Natural killer cell (primary cell): ENCODE measurements at regions not wholly inside any gene's neighbourhood (a gene's known extent, or its start where the extent isn't known, plus 50 kb on each side); places are given as distances from the start of the nearest gene placed in this dataset.

Source experiments
- ATAC-seq, 3 donors: fragments of 150-1000 bp in 2 of 3; fragments of 200-7000 bp in 1 of 3; cut with Tn5 transposase; 1 replicate in 1 of 3; 2 replicates in 2 of 3; pipeline ENCODE4 v1.10.0; 2021; ENCODE audit warnings: mild to moderate bottlenecking in 2 of 3, moderate library complexity in 2 of 3
- DNase-seq, 2 donors: peaks; one replicate each; pipeline versions ENCODE4 v3.0.0 to v3.0.0-alpha.2; 2013 to 2021; ENCODE audit warnings: mixed read lengths in 1 of 2
- H3K27ac ChIP-seq: one replicate; pipeline ENCODE4 v1.5.1; 2013; ENCODE audit warnings: mild to moderate bottlenecking, low read length
- H3K27me3 ChIP-seq: one replicate; pipeline ENCODE4 v1.6.1; 2013; ENCODE audit warnings: low read length; ENCODE audit not compliant: control insufficient read depth, insufficient read depth
- H3K36me3 ChIP-seq: one replicate; pipeline ENCODE4 v1.6.1; 2013; ENCODE audit warnings: low read length; ENCODE audit not compliant: control insufficient read depth, insufficient read depth
- H3K4me1 ChIP-seq: one replicate; pipeline ENCODE4 v1.6.1; 2013; ENCODE audit warnings: low read length; ENCODE audit not compliant: control insufficient read depth, insufficient read depth
- H3K4me3 ChIP-seq: one replicate; pipeline ENCODE4 v1.5.1; 2013; ENCODE audit warnings: low read length
- H3K9me3 ChIP-seq: one replicate; pipeline ENCODE4 v1.6.1; 2013; ENCODE audit warnings: low read length; ENCODE audit not compliant: control insufficient read depth, insufficient read depth
- H3K27ac Mint-ChIP-seq, 2 donors: one replicate each; pipeline ENCODE4 v1.8.0; 2022; ENCODE audit warnings: mild to moderate bottlenecking in 2 of 2, mixed read lengths in 2 of 2, moderate library complexity in 1 of 2
- H3K27me3 Mint-ChIP-seq, 2 donors: one replicate each; pipeline ENCODE4 v1.8.0; 2022; ENCODE audit warnings: low read depth in 2 of 2, mixed read lengths in 2 of 2
- H3K36me3 Mint-ChIP-seq: one replicate; pipeline ENCODE4 v1.8.0; 2022; ENCODE audit warnings: mixed read lengths
- H3K4me1 Mint-ChIP-seq, 2 donors: one replicate each; pipeline ENCODE4 v1.8.0; 2022; ENCODE audit warnings: mixed read lengths in 2 of 2
- H3K4me3 Mint-ChIP-seq: one replicate; pipeline ENCODE4 v1.8.0; 2022; ENCODE audit warnings: mild to moderate bottlenecking, moderate library complexity, mixed read lengths
- H3K9me3 Mint-ChIP-seq, 2 donors: one replicate each; pipeline ENCODE4 v1.8.0; 2022; ENCODE audit warnings: mixed read lengths in 2 of 2
- WGBS: methylation state at CpG from one replicate; pipeline ENCODE4 v1.1.7; 2013; ENCODE audit warnings: missing lambda C conversion rate; ENCODE audit not compliant: insufficient coverage; 5-methylcytosine and 5-hydroxymethylcytosine counted together
- intact Hi-C: fragments of 100-400 bp; cut with micrococcal nuclease; formaldehyde crosslinking; loops from one replicate; pipeline ENCODE4 v1.14.2; 2022
- TF ChIP-seq, protein P1 (sequence below): fragments of 200-600 bp; IDR thresholded peaks from one replicate; pipeline ENCODE4 v1.8.0; 2022; ENCODE audit warnings: antibody characterized with exemption

GRCh38 chr2:18047896-18048657 is 169.6 kb downstream of the KCNS3 start:
- no peaks in the 10 kb centered on the region for H3K27me3 ChIP-seq
- Mint-ChIP-seq H3K27me3 (no peaks in the 10 kb centered on the region), H3K27ac (no peak overlapping the region), H3K36me3 (no peaks in the 10 kb centered on the region), H3K9me3 (peaks cover 4 to 6% of the 10 kb centered on the region in 2 donors), H3K4me3 (no peak overlapping the region), H3K4me1 (no peaks in the 10 kb centered on the region)
- H3K4me1 ChIP-seq, result no peaks in the 10 kb centered on the region
- ATAC-seq, result no peak
- 83% methylated on average over 8 of the region's 10 CpGs for WGBS
- TF ChIP-seq, protein P1, sequence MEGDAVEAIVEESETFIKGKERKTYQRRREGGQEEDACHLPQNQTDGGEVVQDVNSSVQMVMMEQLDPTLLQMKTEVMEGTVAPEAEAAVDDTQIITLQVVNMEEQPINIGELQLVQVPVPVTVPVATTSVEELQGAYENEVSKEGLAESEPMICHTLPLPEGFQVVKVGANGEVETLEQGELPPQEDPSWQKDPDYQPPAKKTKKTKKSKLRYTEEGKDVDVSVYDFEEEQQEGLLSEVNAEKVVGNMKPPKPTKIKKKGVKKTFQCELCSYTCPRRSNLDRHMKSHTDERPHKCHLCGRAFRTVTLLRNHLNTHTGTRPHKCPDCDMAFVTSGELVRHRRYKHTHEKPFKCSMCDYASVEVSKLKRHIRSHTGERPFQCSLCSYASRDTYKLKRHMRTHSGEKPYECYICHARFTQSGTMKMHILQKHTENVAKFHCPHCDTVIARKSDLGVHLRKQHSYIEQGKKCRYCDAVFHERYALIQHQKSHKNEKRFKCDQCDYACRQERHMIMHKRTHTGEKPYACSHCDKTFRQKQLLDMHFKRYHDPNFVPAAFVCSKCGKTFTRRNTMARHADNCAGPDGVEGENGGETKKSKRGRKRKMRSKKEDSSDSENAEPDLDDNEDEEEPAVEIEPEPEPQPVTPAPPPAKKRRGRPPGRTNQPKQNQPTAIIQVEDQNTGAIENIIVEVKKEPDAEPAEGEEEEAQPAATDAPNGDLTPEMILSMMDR, result no peak
- H3K27ac ChIP-seq, result no peak overlapping the region
- intact Hi-C loops, result no loop called here
- no peaks in the 10 kb centered on the region for H3K9me3 ChIP-seq
- no peak for DNase-seq
- H3K36me3 ChIP-seq, result no peaks in the 10 kb centered on the region
- no peak overlapping the region for H3K4me3 ChIP-seq

- Mint-ChIP-seq H3K4me1 (no peaks in the 10 kb centered on the region), H3K27ac (no peak overlapping the region), H3K27me3 (no peaks in the 10 kb centered on the region), H3K4me3 (no peak overlapping the region), H3K36me3 (no peaks in the 10 kb centered on the region), H3K9me3 (peaks cover 4 to 6% of the 10 kb centered on the region in 2 donors)
- DNase-seq, result no peak
- TF ChIP-seq, protein P1, result no peak
- Histone ChIP-seq H3K36me3 (no peaks in the 10 kb centered on the region), H3K9me3 (no peaks in the 10 kb centered on the region), H3K27me3 (no peaks in the 10 kb centered on the region), H3K4me1 (no peaks in the 10 kb centered on the region), H3K4me3 (no peak overlapping the region), H3K27ac (no peak overlapping the region)
- intact Hi-C loops, result no loop called here
- ATAC-seq, result no peak
- 79% methylated on average over 4 of the region's 4 CpGs for WGBS
Observed at GRCh38 chr2:18047213-18047611, 168.7 kb downstream of the KCNS3 start.

GRCh38 chr2:18046558-18047212 is 168.2 kb downstream of the KCNS3 start:
- TF ChIP-seq, protein P1, result no peak
- Mint-ChIP-seq H3K4me1 (no peaks in the 10 kb centered on the region), H3K36me3 (no peaks in the 10 kb centered on the region), H3K27ac (no peak overlapping the region), H3K4me3 (no peak overlapping the region), H3K9me3 (peaks cover 6 to 9% of the 10 kb centered on the region in 2 donors), H3K27me3 (no peaks in the 10 kb centered on the region)
- H3K36me3 ChIP-seq, result no peaks in the 10 kb centered on the region
- intact Hi-C loops, result no loop called here
- no peaks in the 10 kb centered on the region for H3K9me3 ChIP-seq
- no peak for DNase-seq
- H3K4me1 ChIP-seq, result no peaks in the 10 kb centered on the region
- H3K27ac ChIP-seq, result no peak overlapping the region
- no peaks in the 10 kb centered on the region for H3K27me3 ChIP-seq
- 71% methylated on average over 3 of the region's 3 CpGs for WGBS
- no peak overlapping the region for H3K4me3 ChIP-seq
- ATAC-seq, result no peak
